NCI-H1048 (cell line): ENCODE measurements at regions not wholly inside any gene's neighbourhood (a gene's known extent, or its start where the extent isn't known, plus 50 kb on each side); places are given as distances from the start of the nearest gene placed in this dataset.
"Not testable (repeated sequence)": the region's sequence is repeated elsewhere in the genome, so short reads cannot be mapped to it uniquely, and the experiment has no call there.

ENCODE experiments used
- DNase-seq: peaks from one replicate; lab custom pipeline; 2025; lab: John Stamatoyannopoulos, UW

- no peak for DNase-seq
These were observed 266.5 kb upstream of the VLDLR start for GRCh38 chr9:2354856-2355696.

GRCh38 chr9:2355697-2355983 lies 265.9 kb upstream of the VLDLR start:
- no peak for DNase-seq

GRCh38 chr9:2356041-2356790 lies 265.4 kb upstream of the VLDLR start:
- no peak for DNase-seq

GRCh38 chr9:2359891-2360471 lies 261.6 kb upstream of the VLDLR start:
- no peak for DNase-seq

DNA sequence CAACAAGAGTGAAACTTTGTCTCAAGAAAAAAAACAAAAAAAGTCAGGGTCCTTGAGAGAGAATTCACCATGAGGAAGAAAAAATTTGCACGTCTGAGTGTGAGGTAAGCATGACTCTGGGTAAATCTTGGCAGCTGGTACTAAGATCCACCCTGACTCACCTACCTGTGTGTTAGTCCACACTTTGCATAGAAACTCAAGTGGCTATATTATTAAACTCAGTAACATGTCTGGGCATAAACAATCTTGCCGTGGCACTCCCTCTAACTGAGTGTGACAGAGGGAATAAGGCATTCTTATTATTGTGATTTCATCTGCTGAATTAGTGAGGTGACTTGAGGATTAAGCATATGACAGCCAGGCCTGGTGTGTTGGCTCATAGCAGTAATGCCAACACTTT lies 259.4 kb upstream of the VLDLR start:
- no peak for DNase-seq

DNA sequence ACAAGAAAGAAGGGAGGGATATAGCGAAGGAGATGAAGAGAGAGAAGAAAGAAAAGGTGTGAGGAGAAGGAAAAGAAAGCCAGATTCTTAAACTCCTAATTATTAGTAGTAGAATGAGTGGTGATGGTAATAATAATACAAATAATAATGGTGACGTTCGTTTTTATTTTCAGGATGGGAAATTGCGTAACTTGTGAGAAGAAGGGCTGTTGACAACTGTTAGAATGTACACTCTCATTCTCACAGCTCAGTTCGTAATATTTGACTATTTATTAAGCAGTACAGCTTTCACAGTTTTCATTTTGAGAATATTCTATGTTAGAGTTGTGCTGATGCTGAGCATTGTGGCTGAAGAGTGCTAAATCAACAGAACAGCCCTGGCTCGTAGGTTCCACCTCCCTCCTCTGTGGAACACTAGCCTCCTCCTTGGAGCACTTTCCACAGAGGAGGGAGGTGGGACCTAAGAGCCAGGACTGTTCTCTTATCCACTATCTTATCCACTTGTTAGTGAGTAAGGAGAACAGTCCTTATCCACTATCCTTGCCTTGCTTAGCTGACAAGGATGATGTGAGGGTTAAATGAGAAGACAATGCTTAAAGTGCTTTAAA lies 258.3 kb upstream of the VLDLR start:
- no peak for DNase-seq

DNA sequence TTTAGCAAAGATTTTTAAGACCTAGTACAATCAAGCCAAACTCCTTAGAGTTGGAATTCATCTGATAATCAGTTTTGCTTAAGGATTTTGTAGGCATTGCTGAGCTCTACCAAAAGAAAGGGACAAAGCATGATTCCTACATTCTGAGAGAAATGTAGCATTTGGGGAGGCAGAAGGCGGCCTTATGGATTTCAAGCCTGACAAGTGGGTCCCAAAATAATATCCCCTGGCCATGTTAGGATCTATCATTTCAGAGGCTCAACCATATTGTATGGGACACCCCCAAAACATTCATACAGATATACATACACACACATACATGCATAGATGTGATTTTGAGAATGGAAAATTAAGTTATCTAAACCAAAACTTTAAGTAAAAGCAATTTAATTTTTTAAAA lies 257.8 kb upstream of the VLDLR start:
- no peak for DNase-seq

GRCh38 chr9:2367970-2368369 lies 253.6 kb upstream of the VLDLR start:
- no peak for DNase-seq

- no peak for DNase-seq
These were observed 247.9 kb upstream of the VLDLR start for GRCh38 chr9:2373648-2374047.

DNA sequence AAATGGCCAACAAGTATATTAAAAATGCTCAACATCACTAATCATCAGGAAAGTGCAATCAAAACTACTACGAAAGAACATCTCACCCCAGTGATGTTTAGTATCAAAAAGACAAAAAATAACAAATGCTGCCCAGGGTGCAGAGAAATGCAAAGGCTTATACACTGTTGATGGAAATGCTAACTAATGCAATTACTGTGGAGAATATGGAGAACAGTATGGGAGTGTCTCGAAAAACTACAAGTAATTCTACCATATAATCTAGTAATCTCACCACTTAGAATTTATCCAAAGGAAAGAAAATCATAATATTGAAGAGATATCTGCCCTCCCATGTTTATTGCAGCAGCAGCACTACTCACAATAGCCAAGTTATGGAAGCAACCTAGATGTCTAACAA lies 246.5 kb upstream of the VLDLR start:
- DNase-seq: no peak

GRCh38 chr9:2377117-2377516 lies 244.5 kb upstream of the VLDLR start:
- no peak for DNase-seq

- no peak for DNase-seq
These were observed 243.8 kb upstream of the VLDLR start for GRCh38 chr9:2377834-2378233.

GRCh38 chr9:2378266-2378665 lies 243.3 kb upstream of the VLDLR start:
- DNase-seq: no peak

DNA sequence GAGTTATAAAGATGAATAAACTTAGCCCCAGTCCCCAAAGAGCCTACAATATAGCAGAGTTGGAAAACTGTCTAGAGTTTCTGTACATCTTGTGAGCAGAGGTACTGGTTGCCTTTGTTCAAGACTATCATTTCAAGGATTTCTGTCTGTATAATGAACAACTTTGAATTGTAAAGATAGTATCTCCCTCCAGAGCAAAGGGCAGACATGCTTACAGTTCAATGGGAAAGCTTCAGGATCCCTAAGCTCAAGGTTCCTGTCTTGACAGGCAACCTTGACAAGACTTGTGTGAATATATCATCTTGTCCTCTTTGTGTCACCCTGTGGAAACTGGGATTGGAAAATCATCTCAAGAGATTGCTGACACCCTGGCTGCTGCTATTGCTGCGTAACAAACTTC lies 242.8 kb upstream of the VLDLR start:
- DNase-seq: no peak

DNA sequence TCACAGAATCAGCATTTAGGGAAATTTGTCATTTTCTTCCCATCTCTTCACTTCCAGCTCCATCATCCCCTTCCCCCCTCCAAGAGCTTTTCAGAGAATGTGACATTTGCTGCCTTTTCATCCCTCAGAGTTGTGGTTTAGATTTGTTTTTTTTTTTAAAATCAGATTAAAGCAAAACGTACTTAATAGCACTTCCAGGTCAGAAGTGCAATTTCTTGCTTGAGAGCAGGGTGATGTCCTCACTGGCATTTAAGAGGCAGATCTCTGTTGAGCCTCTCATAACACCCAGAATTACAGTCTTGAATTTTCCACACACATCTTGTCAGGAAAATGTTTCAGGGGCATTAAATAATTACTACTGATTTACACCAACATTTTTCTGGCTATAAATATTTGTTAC lies 236.8 kb upstream of the VLDLR start:
- no peak for DNase-seq

DNA sequence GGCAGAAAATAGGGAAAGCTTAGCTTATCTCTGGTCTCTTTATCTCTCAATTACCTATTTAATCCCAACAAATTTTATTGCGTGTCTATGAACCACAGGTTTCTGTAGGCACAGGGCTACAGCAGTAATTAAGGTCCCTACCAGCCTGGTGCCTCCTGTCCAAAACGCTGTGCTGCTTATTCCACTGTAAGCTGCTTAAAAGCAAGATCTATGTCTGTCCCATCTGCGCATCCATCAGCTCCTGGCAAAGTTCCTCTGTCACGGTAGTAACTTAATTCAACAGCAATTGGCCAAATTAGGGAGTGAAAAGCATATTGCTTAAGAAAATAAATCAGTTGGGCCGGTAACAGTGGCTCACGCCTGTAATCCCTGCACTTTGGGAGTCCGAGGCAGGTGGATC lies 235.8 kb upstream of the VLDLR start:
- no peak for DNase-seq

DNA sequence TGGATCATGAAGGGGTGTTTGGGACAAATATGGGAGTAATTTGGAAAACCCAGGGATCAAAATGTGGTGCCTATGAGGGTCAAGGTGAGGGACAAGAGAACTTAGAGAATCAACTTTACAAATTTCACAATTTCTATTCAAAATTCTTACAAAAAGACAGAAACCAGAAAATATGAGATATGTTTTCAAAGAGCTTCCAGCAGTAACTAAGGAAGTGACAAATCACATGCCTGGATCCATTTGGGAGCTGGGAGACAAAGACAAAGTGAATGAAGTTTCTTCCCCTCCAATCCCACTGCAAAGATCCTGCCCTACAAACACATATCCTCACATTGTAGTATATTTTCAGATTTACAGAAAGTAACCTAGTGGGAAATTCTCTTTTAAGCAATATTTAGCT lies 235.0 kb upstream of the VLDLR start:
- DNase-seq: no peak

DNA sequence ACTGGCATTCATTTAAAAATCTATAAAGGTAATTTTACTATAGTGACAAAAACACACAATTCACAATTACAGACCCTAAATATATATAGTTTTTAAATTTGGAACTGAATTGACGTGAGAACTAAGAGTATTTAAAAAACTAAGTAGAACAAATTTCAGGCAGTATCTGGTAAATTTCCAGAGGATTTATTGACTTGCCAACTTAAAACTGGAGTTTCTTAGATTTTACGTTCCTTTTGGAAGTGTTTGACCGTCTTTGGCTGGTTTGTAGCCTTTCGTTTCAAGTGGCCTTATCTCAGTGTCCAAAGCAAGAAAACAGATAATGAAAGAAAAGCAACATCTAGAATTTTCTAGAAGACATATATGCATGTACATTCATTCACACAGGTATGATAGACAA lies 234.4 kb upstream of the VLDLR start:
- no peak for DNase-seq

DNA sequence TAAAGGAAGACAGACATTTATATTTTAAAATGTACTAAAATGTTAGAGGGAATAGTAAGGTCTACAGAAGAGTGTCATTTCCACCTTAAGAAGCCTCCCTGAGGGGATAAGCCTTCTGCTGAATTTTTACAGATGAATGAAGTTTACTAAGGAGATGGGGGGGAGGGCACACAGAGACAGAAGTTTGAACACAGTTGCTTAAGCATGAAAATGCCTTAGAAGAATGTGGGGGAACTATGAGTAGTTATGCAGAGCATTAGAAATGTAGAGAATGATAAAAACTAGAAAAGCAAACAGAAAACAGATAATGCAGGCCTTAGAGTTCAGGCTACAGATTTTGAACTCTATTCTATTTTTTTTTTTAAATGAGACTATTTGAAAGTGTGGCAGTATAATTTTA lies 232.2 kb upstream of the VLDLR start:
- no peak for DNase-seq

- DNase-seq: no peak
These were observed 231.6 kb upstream of the VLDLR start for GRCh38 chr9:2390028-2390427.

GRCh38 chr9:2391509-2392132 lies 230.0 kb upstream of the VLDLR start:
- DNase-seq: not testable (repeated sequence)

DNA sequence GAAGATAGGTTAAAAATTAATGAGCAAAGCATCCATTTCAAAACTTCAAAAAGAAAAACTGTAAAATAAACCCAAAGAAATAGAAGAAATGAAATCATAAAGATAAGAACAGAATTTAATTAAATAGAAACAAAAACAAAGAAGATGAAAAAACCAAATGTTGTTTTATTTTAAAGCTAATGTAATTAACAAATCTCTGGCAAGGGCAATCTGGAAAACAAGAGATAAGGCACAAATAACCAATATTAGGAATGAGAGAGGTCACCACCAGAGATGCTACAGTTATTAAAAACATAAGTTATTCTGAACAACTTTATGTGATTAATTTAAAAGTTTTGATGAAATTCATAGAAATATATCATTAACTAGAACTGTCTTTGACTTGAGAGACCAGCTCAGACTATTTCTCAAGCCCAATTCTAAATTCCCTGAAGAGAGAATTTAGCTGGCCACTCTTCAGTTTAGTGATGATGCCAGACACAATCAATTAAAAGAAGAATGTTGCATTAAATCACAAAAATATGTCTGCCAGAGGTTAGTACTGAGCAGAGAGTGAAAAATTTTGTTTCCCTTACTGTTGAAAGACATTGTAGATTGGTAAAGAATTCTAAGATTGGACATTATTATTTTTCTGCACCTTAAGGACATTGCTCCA lies 227.4 kb upstream of the VLDLR start:
- DNase-seq: not testable (repeated sequence)
